NCI-H345 (cell line): ENCODE measurements at regions not wholly inside any gene's neighbourhood (a gene's known extent, or its start where the extent isn't known, plus 50 kb on each side); places are given as distances from the start of the nearest gene placed in this dataset.

Experiments
- DNase-seq: peaks from one replicate; lab custom pipeline; 2025; lab: John Stamatoyannopoulos, UW

DNA sequence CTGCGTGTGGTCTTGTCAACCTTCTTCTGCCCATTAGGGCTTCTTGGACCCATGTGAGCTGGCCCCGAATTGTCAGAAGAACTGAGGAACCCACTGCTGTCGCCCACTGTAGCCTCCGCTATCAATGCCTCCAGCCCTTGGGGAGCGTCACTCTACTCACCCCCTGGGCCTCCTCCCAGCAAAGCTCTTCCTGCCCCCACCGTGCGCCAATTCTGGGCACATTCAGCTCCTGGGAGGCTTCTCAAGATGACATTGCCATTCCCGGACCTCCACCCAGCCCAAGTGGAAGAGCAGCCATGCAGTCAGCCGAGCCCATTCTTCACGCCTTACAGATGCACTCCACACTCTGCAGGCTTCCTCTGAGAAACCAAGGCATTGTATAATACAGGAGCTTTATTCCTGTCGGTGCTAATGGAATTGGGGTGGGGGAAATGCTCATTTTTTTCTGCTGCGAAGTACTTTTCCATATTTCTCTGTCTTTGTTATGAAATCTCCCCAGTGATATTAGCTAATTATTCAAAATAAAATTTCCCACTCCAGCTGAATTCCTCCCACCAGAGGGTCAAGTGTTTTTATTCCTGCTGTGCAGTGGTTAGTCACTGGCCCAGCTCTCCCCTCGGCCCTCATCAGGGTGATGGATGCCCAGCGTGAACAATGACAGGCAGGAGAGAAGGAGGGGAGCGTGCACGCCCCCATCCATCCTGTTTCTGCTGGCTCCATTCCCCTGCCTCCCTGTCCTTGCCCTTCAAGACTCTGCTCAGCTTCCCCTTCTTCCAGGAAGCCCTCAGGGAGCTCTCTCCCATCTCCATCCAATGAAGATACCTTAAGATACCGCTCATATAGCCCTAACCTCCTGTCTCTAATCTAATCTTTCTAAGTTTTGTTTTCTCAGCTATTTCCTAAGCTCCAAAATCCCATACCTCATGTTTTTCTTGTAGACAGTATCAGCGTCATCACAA lies 87.7 kb downstream of the C16orf95 start:
- no peak for DNase-seq

DNA sequence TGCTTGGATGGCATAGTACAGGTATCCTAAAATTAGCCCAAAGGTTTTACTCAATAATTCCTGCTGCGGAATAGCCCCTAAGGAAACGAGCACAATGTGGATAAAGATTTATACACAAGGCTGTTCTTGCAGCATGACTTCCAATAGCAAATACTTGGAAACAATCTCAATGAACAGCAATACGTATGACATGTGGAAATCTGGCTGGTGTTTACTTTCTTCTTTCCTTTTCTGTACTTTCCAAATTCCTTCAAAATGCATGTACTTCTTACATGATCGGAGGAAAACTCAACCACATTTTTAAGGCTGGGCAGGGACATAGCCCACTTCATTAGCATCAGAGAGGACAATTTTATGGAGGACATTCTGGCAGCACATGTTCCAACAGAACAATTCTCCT lies 86.6 kb downstream of the C16orf95 start:
- DNase-seq, result no peak

DNA sequence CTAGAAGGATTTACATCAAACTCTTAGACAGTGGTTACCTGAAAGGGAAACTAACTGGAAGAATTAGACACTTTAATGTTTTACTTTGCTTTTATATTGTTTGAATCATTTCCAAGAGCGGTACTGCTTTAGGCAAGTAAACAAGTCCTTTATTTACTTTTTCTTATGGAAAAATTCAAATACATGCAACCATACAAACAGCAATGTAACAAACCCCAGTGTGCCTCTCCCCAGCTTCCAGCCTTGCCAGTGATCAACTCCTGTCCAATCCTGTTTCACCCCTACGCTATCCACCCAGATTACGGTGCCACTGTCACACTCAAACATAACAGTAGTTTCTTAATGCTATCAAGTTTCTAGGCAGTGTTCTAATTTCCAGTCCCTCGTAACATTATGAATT lies 85.9 kb downstream of the C16orf95 start:
- no peak for DNase-seq

DNA sequence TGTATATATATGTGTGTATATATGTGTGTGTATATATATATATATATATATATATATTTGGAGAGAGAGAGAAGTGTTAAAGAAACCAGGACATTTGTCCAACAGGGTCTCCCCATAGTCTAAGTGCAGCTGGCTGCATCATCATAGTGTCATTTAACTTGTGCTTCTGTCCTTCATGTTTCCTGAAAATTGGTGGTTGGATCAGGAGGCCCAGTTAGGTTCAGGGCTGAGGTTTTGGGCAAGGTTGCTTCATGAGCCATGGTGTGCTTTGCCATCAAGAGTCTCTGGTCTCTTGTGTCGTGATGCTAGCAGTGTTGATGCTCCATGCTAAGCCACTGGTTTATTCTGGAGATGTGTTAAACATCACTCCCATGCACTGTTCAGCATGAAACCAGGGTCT lies 85.3 kb downstream of the C16orf95 start:
- no peak for DNase-seq

DNA sequence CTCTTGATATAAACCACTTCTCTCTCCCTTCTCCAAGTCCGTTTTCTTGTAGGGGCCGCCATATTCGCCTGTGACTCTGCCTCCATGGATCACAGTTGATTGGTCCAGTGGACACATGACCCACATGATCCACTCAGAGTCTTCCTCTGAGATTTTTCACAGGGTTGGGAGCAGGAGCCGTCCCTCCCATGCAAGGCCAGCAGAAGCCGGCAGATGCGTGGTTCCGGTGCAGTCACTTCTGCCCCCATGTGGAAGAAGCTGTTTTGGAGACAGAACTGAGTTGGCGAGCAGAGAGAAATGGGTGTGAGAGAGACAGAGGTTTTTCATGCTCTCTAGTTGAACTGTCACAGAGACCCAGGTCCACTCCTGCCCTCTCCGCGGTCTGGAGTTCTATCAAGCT lies 83.3 kb downstream of the C16orf95 start:
- no peak for DNase-seq

DNA sequence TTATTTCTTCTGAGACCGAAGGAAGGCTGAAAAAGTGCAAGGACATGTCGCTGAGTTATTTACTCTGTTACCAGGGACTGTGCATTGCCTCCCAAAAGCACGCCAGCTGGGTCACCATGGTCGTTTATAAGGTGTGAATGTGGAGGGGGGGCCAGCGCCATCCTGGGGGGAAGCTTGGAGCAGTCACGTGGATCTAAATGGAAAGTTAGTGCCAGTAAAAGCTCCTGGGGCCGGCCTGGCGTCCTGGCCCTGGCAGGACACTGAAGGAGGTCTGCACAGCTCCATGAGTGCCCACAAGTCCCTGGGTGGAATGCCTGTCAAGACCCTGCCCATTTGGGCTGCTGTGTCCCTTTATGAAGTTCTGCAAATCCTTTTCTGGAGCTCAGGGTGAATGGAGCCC lies 82.6 kb downstream of the C16orf95 start:
- DNase-seq, result no peak

DNA sequence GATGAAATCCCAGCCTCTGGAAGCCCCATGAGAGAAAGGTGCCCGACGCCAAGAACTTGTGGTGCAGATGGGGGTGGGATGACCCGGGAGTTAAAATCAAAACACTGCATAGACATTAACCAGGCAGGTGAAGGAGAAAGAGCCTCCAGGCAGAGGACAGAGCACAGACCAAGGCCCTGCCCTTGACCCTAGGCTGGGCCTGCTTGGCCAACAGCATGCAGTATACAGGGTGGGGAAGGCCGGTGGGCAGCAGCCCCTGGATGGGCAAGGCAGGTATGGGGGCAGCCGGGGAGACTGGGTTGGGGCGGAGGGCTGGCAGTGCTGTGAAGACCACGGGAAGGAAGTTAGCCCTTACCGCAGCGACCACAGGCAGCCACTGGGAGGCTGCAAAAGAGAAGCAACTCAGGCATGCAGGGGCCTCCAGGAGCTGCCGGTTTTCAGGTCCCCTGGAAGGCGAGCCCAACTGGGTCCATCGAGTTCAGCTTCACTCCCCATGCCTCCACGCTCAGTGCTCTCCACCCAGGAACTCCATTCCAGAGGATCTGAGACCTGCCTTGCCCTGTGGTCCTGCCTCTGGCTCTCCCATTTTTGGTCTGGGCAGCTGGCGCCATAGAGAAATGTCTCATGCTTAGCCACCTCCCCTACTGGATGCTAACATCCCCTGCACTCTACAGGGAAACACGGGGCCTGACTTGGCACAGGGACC lies 81.2 kb downstream of the C16orf95 start:
- DNase-seq, result no peak

DNA sequence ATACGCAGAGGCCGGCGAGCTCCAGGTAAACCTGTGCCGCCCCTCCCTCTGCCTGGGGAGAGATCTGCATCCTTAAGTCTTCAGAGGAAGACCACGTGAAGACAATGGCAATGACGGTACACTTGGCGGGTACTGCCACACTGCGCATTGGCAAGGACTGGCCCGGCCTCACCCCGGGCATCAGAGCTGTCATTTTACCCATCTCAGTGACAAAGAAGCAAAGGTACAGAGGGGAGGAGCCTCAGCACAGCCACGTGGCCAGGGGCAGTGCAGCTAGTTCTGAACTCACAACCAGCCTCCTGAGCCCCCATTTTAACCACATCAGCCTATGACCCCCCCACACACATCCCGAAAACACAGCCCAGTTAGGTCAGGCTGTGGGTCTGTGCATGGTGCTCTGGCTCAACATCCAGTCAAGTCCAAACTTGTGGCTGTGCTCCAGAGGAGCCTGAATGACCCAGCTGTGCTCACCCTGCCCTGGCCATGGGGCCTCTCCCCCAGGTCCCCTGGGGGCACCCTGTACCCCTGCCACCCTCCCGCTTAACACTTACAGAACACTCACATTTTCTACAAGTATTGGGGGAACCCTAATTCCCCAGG lies 80.6 kb downstream of the C16orf95 start:
- DNase-seq, result no peak

DNA sequence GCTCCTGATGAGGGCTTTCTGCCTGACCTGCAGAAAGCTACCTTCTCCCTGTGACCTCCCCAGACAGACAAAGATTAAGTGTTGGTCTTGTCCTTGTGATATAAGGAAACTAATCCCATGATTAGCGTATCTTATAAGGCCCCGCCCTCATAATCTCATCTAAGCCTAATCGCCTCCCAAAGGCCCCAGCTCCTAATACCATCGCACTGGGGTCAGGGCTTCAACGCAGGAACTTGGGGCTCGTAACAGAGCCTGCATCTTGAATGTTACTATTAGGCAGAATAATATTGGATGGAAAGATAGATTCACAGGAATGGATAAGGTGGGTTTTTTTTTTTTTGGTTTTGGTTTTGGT lies 78.9 kb downstream of the C16orf95 start:
- no peak for DNase-seq

DNA sequence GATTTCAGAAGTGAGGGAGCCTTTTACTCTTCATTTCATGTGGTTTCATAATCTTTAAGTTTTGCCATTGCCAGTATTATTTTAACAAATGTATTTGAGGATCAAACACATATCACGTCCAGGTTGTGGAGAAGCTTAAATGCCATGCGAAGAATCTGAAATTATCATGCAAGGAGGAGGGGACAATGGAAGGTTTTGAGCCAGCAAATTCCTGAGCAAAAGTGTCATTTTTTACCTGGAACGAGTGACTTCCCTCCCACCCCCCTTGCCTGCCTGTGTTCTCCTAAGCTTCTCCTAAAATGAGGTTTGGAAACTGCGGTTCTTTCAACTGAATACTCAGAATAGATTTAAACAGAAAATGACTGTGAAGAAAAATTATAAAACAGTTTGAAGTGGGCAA lies 77.6 kb downstream of the C16orf95 start:
- no peak for DNase-seq

DNA sequence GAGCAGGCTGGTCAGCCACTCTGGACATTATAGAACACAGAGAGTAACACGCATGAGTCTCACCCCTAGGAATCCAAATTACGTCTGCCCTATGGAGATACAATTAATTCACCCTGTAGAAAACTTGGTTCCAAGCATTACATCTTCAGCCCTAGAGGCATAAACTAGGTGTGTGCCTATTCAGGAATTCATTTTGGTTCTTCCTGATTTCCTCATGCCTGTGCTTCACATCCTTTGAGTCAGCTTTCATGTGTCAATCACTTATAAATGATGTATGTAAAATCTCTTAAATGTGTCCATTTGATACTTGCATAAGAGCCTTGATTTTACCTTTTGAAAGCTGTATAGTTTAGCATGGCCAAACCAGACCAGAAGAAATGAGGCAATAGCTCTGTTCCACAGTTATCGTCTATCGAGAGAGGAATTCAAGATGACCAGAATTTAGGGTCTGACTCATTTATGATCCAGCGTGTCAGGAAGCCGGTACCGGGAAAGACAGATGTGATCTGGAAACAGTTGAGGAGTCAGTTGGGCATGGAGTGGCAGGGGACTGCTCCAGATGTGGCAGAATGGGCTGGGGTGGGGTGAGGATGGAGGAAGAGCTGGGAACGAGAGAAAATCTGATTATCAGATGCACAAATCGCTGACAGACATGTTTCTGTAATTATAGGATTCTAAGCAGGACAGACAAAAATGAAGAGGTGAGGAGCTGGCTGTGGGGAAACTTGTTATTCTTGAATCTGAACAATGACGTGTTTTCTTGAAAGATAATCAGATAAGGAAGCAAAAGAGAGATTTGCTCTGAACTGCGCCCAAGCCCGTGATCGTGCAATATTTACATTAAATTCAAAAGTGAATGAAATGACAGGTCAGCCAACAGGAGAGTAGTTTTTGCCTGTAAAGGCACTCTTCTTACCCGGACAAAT lies 76.7 kb downstream of the C16orf95 start:
- DNase-seq, result no peak

DNA sequence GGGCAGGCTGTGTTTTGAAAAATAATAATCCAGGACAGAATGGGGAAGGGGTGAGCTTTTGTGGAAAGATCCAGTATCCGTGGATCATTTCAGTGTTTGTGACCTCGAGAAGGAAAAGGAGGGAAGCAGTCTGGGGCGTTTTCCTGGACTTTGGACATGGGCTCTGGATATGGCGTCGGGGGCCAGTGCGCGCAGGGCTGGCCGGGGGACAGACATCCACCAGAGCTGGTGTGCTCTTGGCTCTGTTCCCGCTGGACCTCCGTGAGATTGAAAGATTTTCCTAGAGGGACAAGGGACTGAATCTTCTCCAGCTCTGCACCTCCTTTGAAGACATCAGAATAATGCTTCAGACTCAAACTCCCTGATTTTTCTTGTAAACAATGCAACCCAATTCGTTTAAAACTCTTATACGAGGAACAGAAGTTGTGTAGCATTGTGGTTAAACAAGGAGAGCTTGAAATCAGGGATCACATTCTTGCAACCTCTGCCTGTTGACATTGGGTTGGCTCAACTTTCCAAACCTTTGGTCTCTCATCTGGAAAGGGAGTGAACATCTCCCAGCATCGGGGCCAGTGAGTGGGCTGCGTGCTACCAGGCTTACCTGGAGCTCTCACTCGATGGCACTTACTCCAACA lies 75.9 kb downstream of the C16orf95 start:
- DNase-seq, result no peak

DNA sequence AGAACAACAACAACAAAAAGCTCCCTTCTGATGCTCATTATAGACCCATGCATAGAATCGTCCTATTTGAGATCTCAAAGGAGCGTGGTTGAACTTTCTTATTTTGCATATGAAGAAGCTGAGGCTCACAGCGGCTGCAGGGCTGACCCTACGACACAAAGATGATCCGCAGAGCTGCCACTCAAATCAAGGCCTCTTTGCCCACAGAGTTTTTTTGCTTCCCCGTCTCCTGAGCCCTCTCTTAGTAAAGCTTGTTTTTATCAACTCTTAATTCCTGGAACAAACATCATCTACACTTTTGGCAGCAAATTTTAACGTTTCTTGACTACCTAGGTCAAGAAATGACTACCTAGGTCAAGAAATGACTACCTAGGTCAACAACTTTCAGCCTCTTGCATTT lies 73.7 kb downstream of the C16orf95 start:
- no peak for DNase-seq

DNA sequence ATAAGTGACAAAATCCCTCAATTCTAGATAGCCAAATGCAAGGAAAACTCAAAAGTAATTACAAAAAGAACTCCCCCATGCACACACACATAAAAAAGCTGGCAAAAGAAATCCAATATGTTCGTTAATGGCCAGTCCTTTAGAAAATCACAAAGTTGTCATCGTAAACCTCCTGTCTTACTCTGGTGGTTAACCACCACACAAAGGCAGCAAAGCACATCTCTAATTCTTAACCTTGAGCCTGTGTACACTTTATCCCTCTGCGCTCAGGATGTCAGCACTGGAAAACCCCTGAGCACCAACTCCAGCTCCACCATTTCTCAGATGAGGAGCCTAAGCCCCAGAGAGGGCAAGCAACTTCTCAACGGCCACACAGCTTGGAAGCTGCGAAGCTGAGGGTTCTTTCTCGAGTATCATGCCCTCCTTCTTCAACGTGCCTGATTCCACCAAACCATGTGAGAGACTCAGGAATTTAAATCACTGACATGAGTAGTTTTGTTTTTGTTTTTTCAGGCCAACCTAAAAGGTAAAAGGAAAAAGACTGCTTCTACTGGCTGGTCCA lies 72.5 kb downstream of the C16orf95 start:
- no peak for DNase-seq

DNA sequence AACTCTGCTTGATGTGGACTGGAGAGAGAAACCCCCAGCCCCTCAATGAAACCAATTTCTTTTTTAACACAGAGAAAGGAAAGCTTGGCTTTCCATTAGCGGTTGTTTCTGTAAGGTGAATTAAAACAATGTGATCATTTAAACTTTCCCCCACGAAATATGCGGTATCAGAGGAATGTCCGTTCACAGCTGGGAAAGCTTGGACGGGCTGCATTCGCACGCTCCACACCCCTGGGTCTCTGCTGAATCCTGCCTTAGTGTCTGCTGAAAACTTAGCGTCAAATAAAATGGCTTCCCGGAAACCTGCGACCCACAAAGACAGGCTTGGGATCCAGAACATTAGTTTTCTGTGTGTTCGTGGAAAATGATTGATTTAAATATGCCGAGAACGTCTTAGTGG lies 71.7 kb downstream of the C16orf95 start:
- DNase-seq, result no peak

DNA sequence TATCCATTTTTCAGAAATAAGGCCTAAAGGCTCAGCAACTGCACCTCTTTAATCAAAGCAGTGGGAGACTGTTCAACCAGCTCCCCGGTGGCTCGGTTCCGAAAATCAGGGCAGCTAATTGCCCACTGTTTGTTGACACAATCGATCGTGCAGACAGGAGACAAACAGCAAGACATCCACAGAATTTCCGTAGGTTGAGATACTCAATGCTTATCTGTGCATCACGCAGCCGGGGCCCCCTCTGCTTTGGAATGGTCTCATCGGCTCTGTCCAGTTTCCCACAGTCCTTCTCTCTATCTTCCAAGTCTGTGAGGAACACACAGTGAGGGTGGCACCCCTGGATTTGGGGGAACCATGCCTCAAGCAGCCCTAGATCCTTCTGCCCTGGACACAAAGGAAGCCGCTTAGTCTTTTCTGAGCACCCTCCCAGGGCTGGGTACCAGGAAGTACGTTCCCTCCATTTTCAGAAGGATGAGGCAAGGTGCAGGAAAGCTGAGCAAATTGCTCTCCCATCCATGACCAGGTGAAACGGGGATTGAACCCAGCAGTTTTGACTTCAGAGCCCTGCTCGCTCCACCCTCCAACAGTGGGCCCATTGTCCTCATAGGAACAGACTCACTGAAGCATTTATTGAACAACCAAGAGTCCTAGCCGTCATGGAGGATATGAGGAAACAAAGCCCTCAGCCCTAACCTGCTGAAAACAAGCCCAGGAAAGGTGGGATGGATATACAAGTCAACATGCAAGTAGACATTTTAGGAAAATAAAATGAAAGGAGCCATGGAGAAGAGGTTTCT lies 70.7 kb downstream of the C16orf95 start:
- DNase-seq, result peak; percentile 14

DNA sequence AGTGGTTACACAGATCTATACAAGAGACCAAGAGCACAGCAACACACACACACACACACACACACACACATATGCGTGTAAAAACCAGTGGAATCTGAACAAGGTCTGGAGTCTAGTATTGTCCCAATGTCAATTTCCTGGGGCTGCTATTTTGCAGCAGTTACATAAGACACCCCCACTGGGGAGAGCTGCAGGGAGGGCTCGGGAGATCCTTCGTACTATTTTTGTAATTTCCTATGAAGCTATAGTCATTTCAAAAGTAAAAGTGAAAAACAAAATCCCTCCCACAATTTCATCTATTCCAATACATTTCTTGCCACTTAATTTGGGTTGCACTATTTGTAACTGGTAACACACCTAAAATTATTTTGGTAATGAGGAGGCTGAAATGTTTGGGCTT lies 68.5 kb downstream of the C16orf95 start:
- DNase-seq, result no peak

DNA sequence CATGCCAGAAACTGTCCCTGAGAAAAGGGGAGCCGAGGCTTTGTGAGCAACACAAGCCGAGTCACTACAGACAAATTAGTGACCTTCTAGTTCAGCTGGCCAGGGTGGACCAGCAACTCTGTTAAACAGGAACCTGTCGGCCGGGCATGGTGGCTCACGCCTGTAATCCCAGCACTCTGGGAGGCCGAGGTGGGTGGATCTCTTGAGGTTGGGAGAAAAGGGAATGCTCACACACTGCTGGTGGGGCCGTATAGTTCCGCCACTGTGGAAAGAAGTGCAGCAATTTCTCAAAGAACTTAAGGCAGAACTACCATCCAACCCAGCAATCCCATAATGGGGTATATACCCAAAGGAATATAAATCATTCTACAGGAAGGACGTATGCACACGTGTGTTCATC lies 67.8 kb downstream of the C16orf95 start:
- no peak for DNase-seq

DNA sequence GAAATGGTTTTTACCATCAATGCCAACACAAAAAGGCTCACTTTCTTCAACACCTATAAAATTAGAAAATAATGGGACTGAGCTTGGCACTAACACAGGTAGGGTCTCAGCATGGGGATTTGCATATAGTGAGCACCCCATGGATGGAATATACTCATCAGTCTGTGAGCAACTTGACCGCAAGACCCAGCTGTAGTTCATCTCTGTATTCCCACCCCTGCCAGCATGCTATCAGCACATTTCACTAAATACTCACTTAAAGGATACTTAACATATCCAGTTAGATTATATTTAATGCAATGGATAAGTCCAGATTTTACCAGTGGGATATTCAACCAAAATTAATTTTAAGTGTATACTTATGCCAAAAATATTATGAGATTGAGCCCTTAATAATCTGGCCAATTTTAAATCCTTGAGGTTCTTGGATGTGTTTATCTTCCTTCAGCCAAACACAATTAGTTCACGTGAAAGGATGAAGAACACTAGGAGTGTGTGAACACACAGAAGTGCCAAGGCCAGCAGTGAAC lies 66.7 kb downstream of the C16orf95 start:
- DNase-seq, result no peak
